HG03354 (cell line): ENCODE measurements at regions not wholly inside any gene's neighbourhood (a gene's known extent, or its start where the extent isn't known, plus 50 kb on each side); places are given as distances from the start of the nearest gene placed in this dataset.

Source experiments
- ATAC-seq: cut with Tn5 transposase; IDR thresholded peaks from one replicate; pipeline ENCODE4 v1.9.1; 2021; ENCODE audit warnings: mild to moderate bottlenecking; ENCODE audit not compliant: unreplicated experiment, poor library complexity, severe bottlenecking

GRCh38 chr2:15829091-15829801 lies 111.1 kb upstream of the MYCN start:
- ATAC-seq: no peak

GRCh38 chr2:15829985-15830384 lies 110.4 kb upstream of the MYCN start:
- no peak for ATAC-seq

- no peak for ATAC-seq
Observed at GRCh38 chr2:15830937-15831549, 109.3 kb upstream of the MYCN start.

- no peak for ATAC-seq
Observed at GRCh38 chr2:15832030-15832709, 108.2 kb upstream of the MYCN start.

- ATAC-seq: no peak
Observed at GRCh38 chr2:15832849-15833680, 107.3 kb upstream of the MYCN start.

- ATAC-seq: no peak
Observed at GRCh38 chr2:15833731-15834130, 106.6 kb upstream of the MYCN start.

GRCh38 chr2:15834381-15835031 lies 105.8 kb upstream of the MYCN start:
- ATAC-seq: no peak

- no peak for ATAC-seq
Observed at GRCh38 chr2:15835991-15836688, 104.2 kb upstream of the MYCN start.

GRCh38 chr2:15836689-15837610 lies 103.4 kb upstream of the MYCN start:
- no peak for ATAC-seq

- no peak for ATAC-seq
Observed at GRCh38 chr2:15838481-15839090, 101.8 kb upstream of the MYCN start.

GRCh38 chr2:15839426-15840124 lies 100.8 kb upstream of the MYCN start:
- ATAC-seq: no peak

- ATAC-seq: no peak
Observed at GRCh38 chr2:15840148-15840547, 100.2 kb upstream of the MYCN start.

GRCh38 chr2:15840969-15841368 lies 99.4 kb upstream of the MYCN start:
- ATAC-seq: no peak

GRCh38 chr2:15841776-15842560 lies 98.4 kb upstream of the MYCN start:
- ATAC-seq: no peak

- ATAC-seq: no peak
Observed at GRCh38 chr2:15842758-15843666, 97.3 kb upstream of the MYCN start.
